ENCODE measurements at regions not wholly inside any gene's neighbourhood (a gene's known extent, or its start where the extent isn't known, plus 50 kb on each side); places are given as distances from the start of the nearest gene placed in this dataset.

GRCh38 chr7:68789597-68789996, 808.7 kb upstream of the AUTS2 start:
- H3K4me3 ChIP-seq (ENCODE audit: low read depth, low read length) = no peak overlapping the region
- DNase-seq (ENCODE audit: low read depth) = no peak
- H3K36me3 ChIP-seq (ENCODE audit: control insufficient read depth, insufficient read depth, low read length) = no peaks in the 10 kb centered on the region
- TF ChIP-seq CTCF (IDR thresholded peaks at IDR 0.05; ENCODE audit: insufficient read depth, low read length, poor library complexity, severe bottlenecking) = no peak
- H3K27me3 ChIP-seq (ENCODE audit: control insufficient read depth, insufficient read depth, low read length) = no peaks in the 10 kb centered on the region

GRCh38 chr7:68792351-68792750, 805.9 kb upstream of the AUTS2 start:
- no peak overlapping the region for H3K4me3 ChIP-seq (ENCODE audit: low read depth, low read length)
- no peak for DNase-seq (ENCODE audit: low read depth)
- H3K27me3 ChIP-seq (ENCODE audit: control insufficient read depth, insufficient read depth, low read length) = no peaks in the 10 kb centered on the region
- no peaks in the 10 kb centered on the region for H3K36me3 ChIP-seq (ENCODE audit: control insufficient read depth, insufficient read depth, low read length)
- no peak for TF ChIP-seq CTCF (IDR thresholded peaks at IDR 0.05; ENCODE audit: insufficient read depth, low read length, poor library complexity, severe bottlenecking)

- Histone ChIP-seq H3K27me3 (ENCODE audit: control insufficient read depth, insufficient read depth, low read length) (no peaks in the 10 kb centered on the region), H3K4me3 (ENCODE audit: low read depth, low read length) (no peak overlapping the region), H3K36me3 (ENCODE audit: control insufficient read depth, insufficient read depth, low read length) (no peaks in the 10 kb centered on the region)
- TF ChIP-seq CTCF (IDR thresholded peaks at IDR 0.05; ENCODE audit: insufficient read depth, low read length, poor library complexity, severe bottlenecking) = no peak
- no peak for DNase-seq (ENCODE audit: low read depth)
These were observed 804.8 kb upstream of the AUTS2 start for GRCh38 chr7:68793513-68793912.

GRCh38 chr7:68800316-68800715, 798.0 kb upstream of the AUTS2 start:
- Histone ChIP-seq H3K36me3 (ENCODE audit: control insufficient read depth, insufficient read depth, low read length) (no peaks in the 10 kb centered on the region), H3K27me3 (ENCODE audit: control insufficient read depth, insufficient read depth, low read length) (no peaks in the 10 kb centered on the region), H3K4me3 (ENCODE audit: low read depth, low read length) (no peak overlapping the region)
- peak; percentile 52 for DNase-seq (ENCODE audit: low read depth)
- TF ChIP-seq CTCF (IDR thresholded peaks at IDR 0.05; ENCODE audit: insufficient read depth, low read length, poor library complexity, severe bottlenecking) = no peak

- H3K4me3 ChIP-seq (ENCODE audit: low read depth, low read length) = no peak overlapping the region
- H3K36me3 ChIP-seq (ENCODE audit: control insufficient read depth, insufficient read depth, low read length) = no peaks in the 10 kb centered on the region
- DNase-seq (ENCODE audit: low read depth) = no peak
- TF ChIP-seq CTCF (IDR thresholded peaks at IDR 0.05; ENCODE audit: insufficient read depth, low read length, poor library complexity, severe bottlenecking) = no peak
- H3K27me3 ChIP-seq (ENCODE audit: control insufficient read depth, insufficient read depth, low read length) = no peaks in the 10 kb centered on the region
These were observed 793.1 kb upstream of the AUTS2 start for GRCh38 chr7:68805159-68805558.

GRCh38 chr7:68807666-68808065, 790.6 kb upstream of the AUTS2 start:
- no peaks in the 10 kb centered on the region for H3K36me3 ChIP-seq (ENCODE audit: control insufficient read depth, insufficient read depth, low read length)
- no peak for TF ChIP-seq CTCF (IDR thresholded peaks at IDR 0.05; ENCODE audit: insufficient read depth, low read length, poor library complexity, severe bottlenecking)
- no peak overlapping the region for H3K4me3 ChIP-seq (ENCODE audit: low read depth, low read length)
- DNase-seq (ENCODE audit: low read depth) = no peak
- no peaks in the 10 kb centered on the region for H3K27me3 ChIP-seq (ENCODE audit: control insufficient read depth, insufficient read depth, low read length)
